ENCODE measurements at regions not wholly inside any gene's neighbourhood (a gene's known extent, or its start where the extent isn't known, plus 50 kb on each side); places are given as distances from the start of the nearest gene placed in this dataset.

- no peak for TF ChIP-seq CTCF (IDR thresholded peaks at IDR 0.05; ENCODE audit: insufficient read depth, low read depth, low read length)
- no peak for TF ChIP-seq EZH2 (IDR thresholded peaks at IDR 0.05; ENCODE audit: insufficient read depth, low read length)
These were observed 213.5 kb downstream of the CDH26 start for GRCh38 chr20:60171738-60172137.

Measured in astrocyte (in vitro differentiated cells and primary cell).